C1 segment of cervical spinal cord (tissue), 14 donors: ENCODE measurements at regions not wholly inside any gene's neighbourhood (a gene's known extent, or its start where the extent isn't known, plus 50 kb on each side); places are given as distances from the start of the nearest gene placed in this dataset.

Experiments
- DNase-seq, 14 donors: peaks; one replicate each; lab custom pipeline; 2025; lab: John Stamatoyannopoulos, UW

GRCh38 chr6:11926594-11927407 lies 85.3 kb upstream of the HIVEP1 start:
- DNase-seq, result no peak

- DNase-seq, result no peak
These were observed 86.3 kb upstream of the HIVEP1 start for GRCh38 chr6:11925805-11926204.

- DNase-seq, result no peak
These were observed 88.5 kb upstream of the HIVEP1 start for GRCh38 chr6:11923621-11924020.

- no peak for DNase-seq
These were observed 89.2 kb upstream of the HIVEP1 start for GRCh38 chr6:11922901-11923300.

- no peak for DNase-seq
These were observed 90.4 kb upstream of the HIVEP1 start for GRCh38 chr6:11921751-11922150.

- DNase-seq, result peak in 1 of 14 donors; percentile 58
These were observed 91.1 kb upstream of the HIVEP1 start for GRCh38 chr6:11921017-11921438.

GRCh38 chr6:11920566-11920965 lies 91.5 kb upstream of the HIVEP1 start:
- DNase-seq, result no peak

- no peak for DNase-seq
These were observed 92.2 kb upstream of the HIVEP1 start for GRCh38 chr6:11919771-11920440.

- no peak for DNase-seq
These were observed 93.1 kb upstream of the HIVEP1 start for GRCh38 chr6:11918739-11919605.

GRCh38 chr6:11917951-11918738 lies 94.0 kb upstream of the HIVEP1 start:
- no peak for DNase-seq

GRCh38 chr6:11912420-11912819 lies 99.7 kb upstream of the HIVEP1 start:
- DNase-seq, result no peak

GRCh38 chr6:11911538-11911937 lies 100.6 kb upstream of the HIVEP1 start:
- DNase-seq, result no peak

GRCh38 chr6:11909696-11910132 lies 102.4 kb upstream of the HIVEP1 start:
- no peak for DNase-seq

- DNase-seq, result no peak
These were observed 103.5 kb upstream of the HIVEP1 start for GRCh38 chr6:11908436-11909105.

- DNase-seq, result no peak
These were observed 108.5 kb upstream of the HIVEP1 start for GRCh38 chr6:11903645-11904044.

- DNase-seq, result no peak
These were observed 109.6 kb upstream of the HIVEP1 start for GRCh38 chr6:11902527-11902926.

GRCh38 chr6:11900662-11901598 lies 111.2 kb upstream of the HIVEP1 start:
- no peak for DNase-seq

GRCh38 chr6:11899645-11900044 lies 112.5 kb upstream of the HIVEP1 start:
- DNase-seq, result no peak

GRCh38 chr6:11894212-11894611 lies 115.6 kb upstream of the ADTRP start:
- DNase-seq, result no peak

- no peak for DNase-seq
These were observed 112.9 kb upstream of the ADTRP start for GRCh38 chr6:11891547-11891946.
